ENCODE measurements at regions not wholly inside any gene's neighbourhood (a gene's known extent, or its start where the extent isn't known, plus 50 kb on each side); places are given as distances from the start of the nearest gene placed in this dataset.

DNA sequence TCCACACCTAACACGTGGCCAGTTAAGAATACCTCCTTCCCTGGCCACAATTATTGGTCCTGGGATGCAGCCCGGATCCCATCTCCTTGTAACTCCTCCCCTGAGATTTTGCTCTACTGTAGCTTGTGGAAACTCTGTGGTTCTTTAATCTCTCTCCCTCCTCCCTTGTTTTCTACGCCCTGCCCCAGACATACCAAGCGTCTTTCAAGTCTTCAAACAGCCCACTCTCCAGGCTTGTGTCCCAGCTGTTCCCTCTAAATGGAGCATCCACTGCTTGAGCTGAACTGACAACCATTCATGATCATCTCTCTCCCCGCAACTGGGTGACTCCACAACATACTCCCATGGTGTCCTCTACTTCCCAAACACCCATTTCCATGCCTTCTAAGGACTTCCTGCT, 111.6 kb downstream of the SIPA1L2 start:
- Mint-ChIP-seq H3K27ac (ENCODE audit: unreplicated experiment) (no peak overlapping the region), H3K4me3 (ENCODE audit: unreplicated experiment) (no peak overlapping the region), H3K9me3 (ENCODE audit: unreplicated experiment) (no peaks in the 10 kb centered on the region), H3K27me3 (ENCODE audit: insufficient read depth, unreplicated experiment) (no peaks in the 10 kb centered on the region), H3K4me1 (ENCODE audit: low read depth, unreplicated experiment) (peaks cover 8% of the 10 kb centered on the region), H3K36me3 (ENCODE audit: insufficient read depth, unreplicated experiment) (no peaks in the 10 kb centered on the region)
- DNase-seq = no peak
- BruUV-seq (replicated peaks) = no TSS peak
- CTCF ChIA-PET = no interaction called here
- Histone ChIP-seq H3K27me3 (replicated peaks; ENCODE audit: control insufficient read depth, insufficient read depth, low read length) (no peaks in the 10 kb centered on the region), H3K4me3 (ENCODE audit: low read depth, low read length) (no peak overlapping the region), H3K4me1 (no peaks in the 10 kb centered on the region), H3K9me3 (no peaks in the 10 kb centered on the region), H3K36me3 (ENCODE audit: control insufficient read depth, insufficient read depth, low read length) (no peaks in the 10 kb centered on the region)
- TF ChIP-seq, protein P1, sequence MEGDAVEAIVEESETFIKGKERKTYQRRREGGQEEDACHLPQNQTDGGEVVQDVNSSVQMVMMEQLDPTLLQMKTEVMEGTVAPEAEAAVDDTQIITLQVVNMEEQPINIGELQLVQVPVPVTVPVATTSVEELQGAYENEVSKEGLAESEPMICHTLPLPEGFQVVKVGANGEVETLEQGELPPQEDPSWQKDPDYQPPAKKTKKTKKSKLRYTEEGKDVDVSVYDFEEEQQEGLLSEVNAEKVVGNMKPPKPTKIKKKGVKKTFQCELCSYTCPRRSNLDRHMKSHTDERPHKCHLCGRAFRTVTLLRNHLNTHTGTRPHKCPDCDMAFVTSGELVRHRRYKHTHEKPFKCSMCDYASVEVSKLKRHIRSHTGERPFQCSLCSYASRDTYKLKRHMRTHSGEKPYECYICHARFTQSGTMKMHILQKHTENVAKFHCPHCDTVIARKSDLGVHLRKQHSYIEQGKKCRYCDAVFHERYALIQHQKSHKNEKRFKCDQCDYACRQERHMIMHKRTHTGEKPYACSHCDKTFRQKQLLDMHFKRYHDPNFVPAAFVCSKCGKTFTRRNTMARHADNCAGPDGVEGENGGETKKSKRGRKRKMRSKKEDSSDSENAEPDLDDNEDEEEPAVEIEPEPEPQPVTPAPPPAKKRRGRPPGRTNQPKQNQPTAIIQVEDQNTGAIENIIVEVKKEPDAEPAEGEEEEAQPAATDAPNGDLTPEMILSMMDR (IDR thresholded peaks at IDR 0.05; ENCODE audit: insufficient read depth in 1 of 2, low read depth in 1 of 2, low read length in 1 of 2, severe bottlenecking in 1 of 2, unreplicated experiment in 1 of 2) = no peak
- POLR2A ChIA-PET = no interaction called here
- intact Hi-C loops (cut with micrococcal nuclease; ENCODE audit: unreplicated experiment) = no loop called here

DNA sequence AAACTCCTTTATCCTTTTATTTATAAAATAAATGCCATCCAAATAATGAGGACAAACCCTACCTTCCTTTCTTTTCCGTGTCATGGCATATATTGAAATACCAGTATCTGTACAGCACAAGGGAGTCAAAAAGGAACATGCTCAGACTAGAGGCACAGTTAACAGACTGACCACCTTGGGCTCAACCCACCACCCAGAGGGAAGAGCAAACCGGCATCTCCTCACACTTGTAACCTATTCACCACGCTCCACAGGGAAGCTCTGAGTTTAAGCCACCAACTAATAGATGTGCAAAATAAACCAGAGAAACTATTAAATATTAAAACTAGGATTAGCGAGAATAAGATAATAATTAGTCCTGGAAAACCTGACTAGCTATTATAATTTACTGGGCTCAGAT, 112.7 kb downstream of the SIPA1L2 start:
- H3K4me3 ChIP-seq (ENCODE audit: low read depth, low read length) = no peak overlapping the region
- BruUV-seq (replicated peaks) = no TSS peak
- Mint-ChIP-seq H3K4me3 (ENCODE audit: unreplicated experiment) (no peak overlapping the region), H3K36me3 (ENCODE audit: insufficient read depth, unreplicated experiment) (no peaks in the 10 kb centered on the region), H3K27me3 (ENCODE audit: insufficient read depth, unreplicated experiment) (no peaks in the 10 kb centered on the region), H3K27ac (ENCODE audit: unreplicated experiment) (no peak overlapping the region), H3K4me1 (ENCODE audit: low read depth, unreplicated experiment) (peaks cover 8% of the 10 kb centered on the region), H3K9me3 (ENCODE audit: unreplicated experiment) (no peaks in the 10 kb centered on the region)
- POLR2A ChIA-PET = no interaction called here
- CTCF ChIA-PET = no interaction called here
- H3K4me1 ChIP-seq = no peaks in the 10 kb centered on the region
- TF ChIP-seq, protein P1 (IDR thresholded peaks at IDR 0.05; ENCODE audit: insufficient read depth in 1 of 2, low read depth in 1 of 2, low read length in 1 of 2, severe bottlenecking in 1 of 2, unreplicated experiment in 1 of 2) = no peak
- H3K9me3 ChIP-seq = no peaks in the 10 kb centered on the region
- intact Hi-C loops (cut with micrococcal nuclease; ENCODE audit: unreplicated experiment) = no loop called here
- H3K27me3 ChIP-seq (replicated peaks; ENCODE audit: control insufficient read depth, insufficient read depth, low read length) = no peaks in the 10 kb centered on the region
- H3K36me3 ChIP-seq (ENCODE audit: control insufficient read depth, insufficient read depth, low read length) = no peaks in the 10 kb centered on the region
- DNase-seq = no peak

DNA sequence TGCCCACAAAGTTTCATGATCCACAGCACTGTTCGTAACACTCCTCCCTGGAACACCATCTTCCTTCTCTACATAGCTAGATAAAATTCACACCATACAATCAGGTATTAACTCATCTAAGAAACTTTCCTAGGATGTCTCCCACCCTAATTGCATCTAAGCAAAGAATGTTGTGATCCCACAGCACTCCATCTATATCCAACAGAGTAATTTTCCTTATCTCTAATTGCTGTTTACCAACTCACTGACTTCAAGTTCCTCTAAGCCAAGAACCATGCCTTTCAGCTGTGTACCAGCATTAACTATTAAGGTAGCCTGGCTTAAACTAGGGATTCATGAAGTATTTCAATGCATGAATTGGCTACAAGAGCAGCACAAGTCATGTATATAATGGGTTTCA, 114.2 kb downstream of the SIPA1L2 start:
- BruUV-seq (replicated peaks) = no TSS peak
- H3K9me3 ChIP-seq = no peaks in the 10 kb centered on the region
- no peaks in the 10 kb centered on the region for H3K9me3 Mint-ChIP-seq (ENCODE audit: unreplicated experiment)
- no peaks in the 10 kb centered on the region for H3K36me3 ChIP-seq (ENCODE audit: control insufficient read depth, insufficient read depth, low read length)
- no peak for DNase-seq
- H3K27ac Mint-ChIP-seq (ENCODE audit: unreplicated experiment) = no peak overlapping the region
- H3K4me1 Mint-ChIP-seq (ENCODE audit: low read depth, unreplicated experiment) = peaks cover 8% of the 10 kb centered on the region
- ChIA-PET POLR2A (no interaction called here), CTCF (no interaction called here)
- TF ChIP-seq, protein P1 (IDR thresholded peaks at IDR 0.05; ENCODE audit: insufficient read depth in 1 of 2, low read depth in 1 of 2, low read length in 1 of 2, severe bottlenecking in 1 of 2, unreplicated experiment in 1 of 2) = no peak
- no peak overlapping the region for H3K4me3 Mint-ChIP-seq (ENCODE audit: unreplicated experiment)
- H3K4me1 ChIP-seq = no peaks in the 10 kb centered on the region
- no peak overlapping the region for H3K4me3 ChIP-seq (ENCODE audit: low read depth, low read length)
- no peaks in the 10 kb centered on the region for H3K27me3 Mint-ChIP-seq (ENCODE audit: insufficient read depth, unreplicated experiment)
- no peaks in the 10 kb centered on the region for H3K36me3 Mint-ChIP-seq (ENCODE audit: insufficient read depth, unreplicated experiment)
- intact Hi-C loops (cut with micrococcal nuclease; ENCODE audit: unreplicated experiment) = no loop called here
- no peaks in the 10 kb centered on the region for H3K27me3 ChIP-seq (replicated peaks; ENCODE audit: control insufficient read depth, insufficient read depth, low read length)
